ENCODE measurements at regions not wholly inside any gene's neighbourhood (a gene's known extent, or its start where the extent isn't known, plus 50 kb on each side); places are given as distances from the start of the nearest gene placed in this dataset.

GRCh38 chr5:168123631-168124528, 167.6 kb upstream of the WWC1 start:
- TF ChIP-seq POLR2A (IDR thresholded peaks at IDR 0.05) = no peak
- no peak for TF ChIP-seq CTCF (IDR thresholded peaks at IDR 0.05)
